Large intestine (tissue), 3 donors: ENCODE measurements at regions not wholly inside any gene's neighbourhood (a gene's known extent, or its start where the extent isn't known, plus 50 kb on each side); places are given as distances from the start of the nearest gene placed in this dataset.
"Not testable (repeated sequence)": the region's sequence is repeated elsewhere in the genome, so short reads cannot be mapped to it uniquely, and the experiment has no call there.

Experiments
- DNase-seq, 2 donors: peaks; one replicate each; pipeline versions ENCODE4 v3.0.0 to v3.0.0-alpha.2; 2013
- H3K27ac ChIP-seq: one replicate; pipeline ENCODE4 v1.5.1; 2013; ENCODE audit warnings: low read length
- H3K27me3 ChIP-seq: 2 replicates; pipeline ENCODE4 v1.6.1; 2013; ENCODE audit warnings: low read length; ENCODE audit not compliant: control insufficient read depth, insufficient read depth
- H3K36me3 ChIP-seq: 2 replicates; pipeline ENCODE4 v1.6.1; 2013; ENCODE audit warnings: low read length; ENCODE audit not compliant: control insufficient read depth, insufficient read depth
- H3K4me1 ChIP-seq: one replicate; pipeline ENCODE4 v1.6.1; 2013; ENCODE audit warnings: low read length; ENCODE audit not compliant: control insufficient read depth, insufficient read depth
- H3K4me3 ChIP-seq: one replicate; pipeline ENCODE4 v1.5.1; 2013; ENCODE audit warnings: low read length
- H3K9me3 ChIP-seq: one replicate; pipeline ENCODE4 v1.6.1; 2013; ENCODE audit warnings: mild to moderate bottlenecking, low read depth, low read length, moderate library complexity; ENCODE audit not compliant: control insufficient read depth
- WGBS: methylation state at CpG from one replicate; pipeline ENCODE4 v1.1.5; 2013; ENCODE audit warnings: low lambda C conversion rate; ENCODE audit not compliant: insufficient coverage; 5-methylcytosine and 5-hydroxymethylcytosine counted together

DNA sequence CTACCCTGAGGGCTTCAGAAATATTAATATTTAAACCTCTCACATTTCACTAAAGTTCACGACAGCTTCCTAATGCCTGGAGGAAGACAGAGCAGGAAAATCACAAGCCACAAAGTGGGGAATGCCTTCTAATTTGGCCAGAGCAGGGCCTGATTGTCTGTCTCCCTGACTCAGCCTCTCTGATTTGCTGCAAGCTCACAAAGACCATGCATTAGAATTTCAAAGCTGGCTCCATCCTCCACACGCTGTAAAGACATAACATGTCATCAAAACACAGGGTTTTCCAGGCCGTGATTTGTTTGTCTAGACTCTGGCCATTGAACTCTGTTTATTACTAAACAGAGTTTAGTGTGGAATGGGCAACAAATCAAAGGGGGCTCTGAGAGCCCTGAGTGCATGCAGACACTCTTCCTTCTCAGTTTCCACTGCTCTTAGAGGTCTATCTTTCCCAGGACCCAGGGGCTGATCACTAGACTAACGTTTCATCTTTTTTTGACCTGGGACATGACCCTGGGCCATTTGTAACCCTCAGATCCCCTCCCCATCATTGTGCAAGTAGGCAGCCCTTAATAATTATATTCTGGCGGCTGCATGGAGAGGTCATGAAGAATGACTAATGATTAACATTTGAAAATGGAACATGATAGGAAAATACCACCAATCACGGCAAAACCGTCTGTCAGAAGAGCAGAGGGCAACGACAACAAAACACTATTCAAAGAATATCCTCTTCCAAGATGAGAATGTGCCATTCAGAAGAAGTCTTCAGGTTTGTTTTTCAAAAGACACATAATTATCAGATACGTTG lies 140.2 kb downstream of the ENC1 start:
- Histone ChIP-seq H3K4me3 (no peak overlapping the region), H3K27me3 (no peaks in the 10 kb centered on the region), H3K36me3 (no peaks in the 10 kb centered on the region), H3K9me3 (no peaks in the 10 kb centered on the region), H3K27ac (peak overlapping the region; percentile 57), H3K4me1 (peaks cover 41% of the 10 kb centered on the region)
- peak in 1 of 2 donors; percentile 65 for DNase-seq
- WGBS = 27% methylated on average over 3 of the region's 9 CpGs

DNA sequence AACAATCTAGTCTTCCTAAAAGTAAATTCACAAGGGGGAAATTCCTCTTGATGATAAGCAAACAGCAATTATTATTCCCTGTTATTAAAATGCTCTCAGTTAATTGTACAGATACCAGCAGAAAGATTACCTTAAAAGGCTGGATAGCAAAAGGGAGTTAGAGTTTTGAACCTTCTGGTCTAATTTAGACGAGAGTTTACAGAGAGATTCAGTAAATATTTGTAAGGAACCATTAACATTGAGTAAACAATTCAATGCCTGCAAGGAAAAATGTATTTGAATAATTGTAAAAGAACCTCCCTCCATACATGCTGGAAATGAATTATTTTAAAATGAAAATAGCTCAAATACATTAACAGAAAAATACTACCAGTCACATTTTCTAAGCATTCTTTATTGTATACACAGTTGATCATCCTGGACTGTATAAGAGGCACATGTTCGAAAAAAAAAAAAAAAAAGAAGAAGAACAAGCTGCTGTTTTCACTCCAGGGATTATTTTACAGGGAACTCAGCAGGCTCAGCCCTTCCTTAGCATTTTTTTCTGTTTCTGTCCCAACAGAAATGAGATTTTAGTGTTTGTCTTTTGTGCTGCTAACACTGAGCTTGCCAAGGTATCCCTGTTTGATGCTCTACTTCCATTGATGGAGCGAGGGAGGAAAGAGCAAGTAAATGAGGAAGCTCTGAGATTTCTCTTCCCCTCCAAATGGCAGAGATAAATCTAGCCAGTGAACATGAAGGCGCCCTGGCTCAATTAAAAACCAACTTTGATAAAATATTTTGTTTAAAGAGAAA lies 141.1 kb downstream of the ENC1 start:
- H3K4me1 ChIP-seq = peaks cover 41% of the 10 kb centered on the region
- 0% methylated on average over 1 of the region's 4 CpGs for WGBS
- H3K9me3 ChIP-seq = no peaks in the 10 kb centered on the region
- no peaks in the 10 kb centered on the region for H3K27me3 ChIP-seq
- no peaks in the 10 kb centered on the region for H3K36me3 ChIP-seq
- no peak overlapping the region for H3K4me3 ChIP-seq
- peak in 1 of 2 donors; percentile 43 for DNase-seq
- peak overlapping the region; percentile 57 for H3K27ac ChIP-seq

DNA sequence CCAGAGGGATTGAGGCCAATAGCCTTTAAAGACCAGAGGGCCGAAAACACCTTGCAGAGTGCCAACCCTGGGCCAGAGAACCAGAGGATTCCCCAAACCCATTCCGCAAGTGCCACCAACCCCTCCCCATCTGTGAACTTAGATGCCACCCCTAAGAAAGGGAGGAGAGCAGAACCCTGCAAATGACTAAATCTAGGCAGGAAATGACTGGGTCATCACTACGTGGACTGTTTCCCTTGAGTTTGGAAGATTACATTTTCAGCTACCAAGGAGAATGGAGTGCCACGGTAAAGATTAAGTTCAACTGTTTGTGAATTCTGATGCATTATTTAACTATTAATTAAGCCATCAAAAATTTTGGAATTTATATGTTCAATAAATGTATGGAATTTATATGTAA lies 142.8 kb downstream of the ENC1 start:
- DNase-seq = no peak
- whole genome bisulfite sequencing = 100% methylated on average over 1 of the region's 4 CpGs
- H3K4me1 ChIP-seq = peaks cover 39% of the 10 kb centered on the region

GRCh38 chr5:74493411-74493810 lies 147.1 kb downstream of the ENC1 start:
- DNase-seq = no peak
- no peak overlapping the region for H3K27ac ChIP-seq

More for the DNA sequence above, 142.8 kb downstream of the ENC1 start:
- no peak overlapping the region for H3K27ac ChIP-seq
- H3K27me3 ChIP-seq = no peaks in the 10 kb centered on the region
- no peak overlapping the region for H3K4me3 ChIP-seq
- no peaks in the 10 kb centered on the region for H3K9me3 ChIP-seq
- no peaks in the 10 kb centered on the region for H3K36me3 ChIP-seq

GRCh38 chr5:74492230-74492629 lies 148.3 kb downstream of the ENC1 start:
- DNase-seq = no peak
- H3K4me1 ChIP-seq = peaks cover 5% of the 10 kb centered on the region
- no peak overlapping the region for H3K27ac ChIP-seq
- no peaks in the 10 kb centered on the region for H3K9me3 ChIP-seq
- H3K36me3 ChIP-seq = no peaks in the 10 kb centered on the region
- H3K4me3 ChIP-seq = no peak overlapping the region
- no peaks in the 10 kb centered on the region for H3K27me3 ChIP-seq
- WGBS = no CpG with 5 or more reads among the region's 2 CpGs

More at GRCh38 chr5:74493411-74493810, 147.1 kb downstream of the ENC1 start:
- no peak overlapping the region for H3K4me3 ChIP-seq
- H3K9me3 ChIP-seq = no peaks in the 10 kb centered on the region
- H3K36me3 ChIP-seq = no peaks in the 10 kb centered on the region
- H3K4me1 ChIP-seq = peaks cover 5% of the 10 kb centered on the region
- H3K27me3 ChIP-seq = no peaks in the 10 kb centered on the region

DNA sequence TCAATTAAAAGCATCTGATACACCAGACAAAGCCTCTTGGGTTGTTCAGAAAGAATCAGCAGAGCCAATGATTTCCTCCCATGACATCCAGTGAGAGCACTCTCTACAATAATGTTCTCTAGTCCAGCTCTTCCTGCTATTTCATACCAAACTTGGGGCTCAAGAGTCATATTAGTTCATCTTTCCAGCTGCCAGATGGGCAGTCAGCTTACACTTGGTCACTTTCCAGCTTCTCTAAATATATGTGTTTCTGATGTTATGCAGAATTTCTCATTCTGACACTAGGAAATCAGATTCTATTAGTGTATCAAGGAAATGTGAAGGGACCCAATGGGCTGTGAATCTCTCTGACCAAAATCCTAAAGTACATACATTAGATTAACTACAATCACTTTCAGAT lies 148.9 kb downstream of the ENC1 start:
- Histone ChIP-seq H3K4me1 (peaks cover 3% of the 10 kb centered on the region), H3K36me3 (no peaks in the 10 kb centered on the region), H3K4me3 (no peak overlapping the region), H3K27ac (no peak overlapping the region), H3K27me3 (no peaks in the 10 kb centered on the region), H3K9me3 (no peaks in the 10 kb centered on the region)
- DNase-seq = no peak

GRCh38 chr5:74490814-74491213 lies 149.7 kb downstream of the ENC1 start:
- H3K27ac ChIP-seq = no peak overlapping the region
- H3K9me3 ChIP-seq = no peaks in the 10 kb centered on the region
- no peak overlapping the region for H3K4me3 ChIP-seq
- H3K4me1 ChIP-seq = no peaks in the 10 kb centered on the region
- no peaks in the 10 kb centered on the region for H3K27me3 ChIP-seq
- WGBS = no CpG with 5 or more reads among the region's 3 CpGs
- no peak for DNase-seq
- no peaks in the 10 kb centered on the region for H3K36me3 ChIP-seq

DNA sequence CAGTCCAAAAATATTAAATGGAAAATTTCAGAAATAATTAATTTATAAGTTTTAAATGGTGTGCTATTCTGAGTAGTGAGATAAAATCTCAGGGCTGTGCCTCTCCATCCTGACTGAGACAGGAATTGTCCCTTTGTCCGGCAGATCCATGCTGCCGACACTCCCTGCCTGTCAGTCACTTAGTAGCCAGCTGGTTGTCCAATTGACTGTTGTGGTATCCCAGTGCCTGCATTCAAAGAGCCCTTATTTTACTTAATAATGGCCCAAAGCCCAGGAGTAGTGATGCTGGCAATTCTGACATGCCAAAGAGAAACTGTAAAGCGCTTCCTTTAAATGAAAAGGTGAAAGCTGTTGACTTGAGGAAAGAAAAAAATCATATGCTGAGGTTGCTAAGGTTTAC lies 157.5 kb downstream of the ENC1 start:
- 0% methylated on average over 1 of the region's 3 CpGs for WGBS

GRCh38 chr5:74482523-74482922 lies 158.0 kb downstream of the ENC1 start:
- no peak overlapping the region for H3K4me3 ChIP-seq
- no peak for DNase-seq
- no peak overlapping the region for H3K27ac ChIP-seq
- no peaks in the 10 kb centered on the region for H3K36me3 ChIP-seq
- WGBS = 86% methylated on average over 1 of the region's 6 CpGs
- H3K27me3 ChIP-seq = no peaks in the 10 kb centered on the region
- H3K9me3 ChIP-seq = no peaks in the 10 kb centered on the region
- no peaks in the 10 kb centered on the region for H3K4me1 ChIP-seq

More for the DNA sequence above, 157.5 kb downstream of the ENC1 start:
- no peak for DNase-seq
- Histone ChIP-seq H3K36me3 (no peaks in the 10 kb centered on the region), H3K4me3 (no peak overlapping the region), H3K9me3 (no peaks in the 10 kb centered on the region), H3K27ac (no peak overlapping the region), H3K4me1 (no peaks in the 10 kb centered on the region), H3K27me3 (no peaks in the 10 kb centered on the region)

DNA sequence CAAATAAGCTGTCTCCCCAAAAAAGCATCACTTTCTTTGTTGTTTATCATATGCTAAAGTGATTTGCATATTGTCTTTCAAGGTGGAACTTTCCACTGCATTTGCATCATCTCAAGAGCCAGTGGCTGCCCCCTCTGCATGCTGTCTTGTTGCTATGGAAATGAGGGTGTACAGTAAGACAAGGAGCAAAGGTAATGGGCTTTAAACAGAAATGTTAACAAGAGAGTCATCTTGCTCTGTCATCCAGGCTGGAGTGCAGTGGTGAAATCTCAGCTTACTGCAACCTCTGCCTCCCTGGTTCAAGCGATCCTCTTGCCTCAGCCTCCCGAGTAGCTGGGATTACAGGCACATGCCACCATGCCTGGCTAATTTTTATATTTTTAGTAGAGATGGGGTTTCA lies 159.2 kb downstream of the ENC1 start:
- H3K36me3 ChIP-seq, H3K4me1 ChIP-seq, H3K27ac ChIP-seq, H3K9me3 ChIP-seq, H3K27me3 ChIP-seq, H3K4me3 ChIP-seq: not testable (repeated sequence)
- WGBS = no CpG with 5 or more reads among the region's 2 CpGs
- DNase-seq = peak in 1 of 2 donors; percentile 25
